A549 (cell line): ENCODE measurements at regions not wholly inside any gene's neighbourhood (a gene's known extent, or its start where the extent isn't known, plus 50 kb on each side); places are given as distances from the start of the nearest gene placed in this dataset.

Experiments used
- CEBPB ChIP-seq, 2 experiments: fragments of >200 bp in 1 of 2; sonication (Bioruptor Twin) in 1 of 2; formaldehyde crosslinking in 1 of 2; IDR thresholded peaks; 2 replicates each; pipeline ENCODE4 v1.6.1; 2012 to 2016
- CTCF ChIP-seq: fragments of >200 bp; sonication (Bioruptor Twin); formaldehyde crosslinking; IDR thresholded peaks from 3 replicates; pipeline ENCODE4 v1.5.1; 2016
- HDAC2 ChIP-seq: fragments of 200-600 bp; sonication (generic); IDR thresholded peaks from 2 replicates; pipeline ENCODE4 v1.6.1; 2016
- KDM5A ChIP-seq: fragments of 200-600 bp; sonication (generic); IDR thresholded peaks from 2 replicates; pipeline ENCODE4 v1.6.1; 2016; ENCODE audit warnings: antibody characterized with exemption, mild to moderate bottlenecking
- MAFK ChIP-seq: fragments of 450-650 bp; IDR thresholded peaks from 2 replicates; pipeline ENCODE4 v1.6.1; 2014; ENCODE audit not compliant: partially characterized antibody
- MYC ChIP-seq: IDR thresholded peaks from 2 replicates; pipeline ENCODE4 v1.6.1; 2012; ENCODE audit warnings: mild to moderate bottlenecking, inconsistent platforms, low read length, improper control_type of control experiment, borderline replicate concordance
- PHF8 ChIP-seq: fragments of 200-600 bp; sonication (generic); IDR thresholded peaks from 2 replicates; pipeline ENCODE4 v1.6.1; 2016; ENCODE audit warnings: low read depth, mild to moderate bottlenecking, antibody characterized with exemption, moderate library complexity, borderline replicate concordance
- POLR2A ChIP-seq: IDR thresholded peaks from 2 replicates; pipeline ENCODE4 v1.6.1; 2012; ENCODE audit warnings: mild to moderate bottlenecking, low read length
- RAD21 ChIP-seq, 2 experiments: fragments of >200 bp in 1 of 2; sonication (Bioruptor Twin) in 1 of 2; formaldehyde crosslinking in 1 of 2; IDR thresholded peaks in 1 of 2; conservative IDR thresholded peaks in 1 of 2; 2 replicates in 1 of 2; 3 replicates in 1 of 2; pipeline ENCODE4 v1.6.1; 2012 to 2018; ENCODE audit warnings: inconsistent platforms in 1 of 2
- ZNF302 ChIP-seq: fragments of 250-450 bp; sonication (Bioruptor Pico); IDR thresholded peaks from 2 replicates; pipeline ENCODE4 v1.9.0; 2021; ENCODE audit warnings: inconsistent platforms, mild to moderate bottlenecking, moderate library complexity
- TF ChIP-seq, protein P1 (sequence below): IDR thresholded peaks from 2 replicates; pipeline ENCODE4 v1.6.1; 2012
- TF ChIP-seq, protein P2 (sequence below): fragments of 150-350 bp; IDR thresholded peaks from 2 replicates; pipeline ENCODE4 v1.6.1; 2014; ENCODE audit warnings: low read depth, mild to moderate bottlenecking, low read length

- TF ChIP-seq CTCF (no peak), POLR2A (no peak), RAD21 (conservative IDR thresholded peaks at IDR 0.05 in 1 of 2, IDR thresholded peaks at IDR 0.05 in 1 of 2) (no peak), CEBPB (IDR thresholded peaks at IDR 0.05) (no peak), HDAC2 (no peak), PHF8 (no peak), MYC (no peak), KDM5A (no peak), ZNF302 (CRISPR knock-in tag) (no peak), MAFK (no peak)
- TF ChIP-seq, protein P1, sequence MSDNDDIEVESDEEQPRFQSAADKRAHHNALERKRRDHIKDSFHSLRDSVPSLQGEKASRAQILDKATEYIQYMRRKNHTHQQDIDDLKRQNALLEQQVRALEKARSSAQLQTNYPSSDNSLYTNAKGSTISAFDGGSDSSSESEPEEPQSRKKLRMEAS = no peak
- TF ChIP-seq, protein P2, sequence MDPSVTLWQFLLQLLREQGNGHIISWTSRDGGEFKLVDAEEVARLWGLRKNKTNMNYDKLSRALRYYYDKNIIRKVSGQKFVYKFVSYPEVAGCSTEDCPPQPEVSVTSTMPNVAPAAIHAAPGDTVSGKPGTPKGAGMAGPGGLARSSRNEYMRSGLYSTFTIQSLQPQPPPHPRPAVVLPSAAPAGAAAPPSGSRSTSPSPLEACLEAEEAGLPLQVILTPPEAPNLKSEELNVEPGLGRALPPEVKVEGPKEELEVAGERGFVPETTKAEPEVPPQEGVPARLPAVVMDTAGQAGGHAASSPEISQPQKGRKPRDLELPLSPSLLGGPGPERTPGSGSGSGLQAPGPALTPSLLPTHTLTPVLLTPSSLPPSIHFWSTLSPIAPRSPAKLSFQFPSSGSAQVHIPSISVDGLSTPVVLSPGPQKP = no peak
Measured at GRCh38 chr16:85377388-85378144, 235.6 kb upstream of the GSE1 start.
